Type B pancreatic cell (in vitro differentiated cells): ENCODE measurements at regions not wholly inside any gene's neighbourhood (a gene's known extent, or its start where the extent isn't known, plus 50 kb on each side); places are given as distances from the start of the nearest gene placed in this dataset.
A peak's percentile ranks its signal among the peaks of the same experiment; 100 is the strongest.

ENCODE experiments used
- DNase-seq: peaks from one replicate; pipeline ENCODE4 v3.0.0; 2021; ENCODE audit warnings: mixed read lengths; ENCODE audit not compliant: unreplicated experiment; ENCODE audit errors: extremely low spot score
- H3K27ac Mint-ChIP-seq: 2 replicates; pipeline ENCODE4 v1.8.0; 2021; ENCODE audit warnings: mild to moderate bottlenecking, mixed read lengths
- H3K27me3 Mint-ChIP-seq: 2 replicates; pipeline ENCODE4 v1.8.0; 2021; ENCODE audit warnings: mixed read lengths
- H3K36me3 Mint-ChIP-seq: 2 replicates; pipeline ENCODE4 v1.8.0; 2021; ENCODE audit warnings: mixed read lengths
- H3K4me1 Mint-ChIP-seq: one replicate; pipeline ENCODE4 v1.8.0; 2021; ENCODE audit warnings: mixed read lengths; ENCODE audit not compliant: unreplicated experiment
- H3K4me3 Mint-ChIP-seq: 2 replicates; pipeline ENCODE4 v1.8.0; 2021; ENCODE audit warnings: mild to moderate bottlenecking, mixed read lengths
- H3K9me3 Mint-ChIP-seq: 2 replicates; pipeline ENCODE4 v1.8.0; 2021; ENCODE audit warnings: mixed read lengths
- TF ChIP-seq, protein P1 (sequence below): fragments of 200-600 bp; sonication (generic); conservative IDR thresholded peaks from 2 replicates; pipeline ENCODE4 v1.5.0; 2021; ENCODE audit warnings: antibody characterized with exemption, mild to moderate bottlenecking

DNA sequence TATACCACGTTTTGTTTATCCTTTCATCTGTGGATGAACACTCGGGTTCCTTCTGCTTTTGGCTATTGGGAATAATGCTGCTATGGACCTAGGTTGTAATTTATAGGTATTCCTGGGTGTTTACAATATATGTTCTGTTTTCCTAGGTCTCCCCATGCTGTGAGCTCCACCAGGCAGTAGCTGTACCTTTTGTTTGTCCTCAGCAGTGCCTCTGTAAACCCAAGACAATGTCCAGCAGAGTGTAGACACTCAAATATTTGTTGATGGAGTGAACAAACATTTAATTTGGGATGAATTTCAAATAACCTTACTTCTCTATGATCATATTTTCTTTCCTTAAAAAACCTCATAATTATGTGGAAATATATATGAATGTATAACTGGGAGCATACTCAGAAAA is 259.5 kb upstream of the BOD1L1 start:
- H3K27ac Mint-ChIP-seq: no peak overlapping the region
- H3K4me1 Mint-ChIP-seq: peaks cover 3% of the 10 kb centered on the region
- H3K9me3 Mint-ChIP-seq: no peaks in the 10 kb centered on the region
- H3K4me3 Mint-ChIP-seq: no peak overlapping the region
- no peak for DNase-seq
- TF ChIP-seq, protein P1, sequence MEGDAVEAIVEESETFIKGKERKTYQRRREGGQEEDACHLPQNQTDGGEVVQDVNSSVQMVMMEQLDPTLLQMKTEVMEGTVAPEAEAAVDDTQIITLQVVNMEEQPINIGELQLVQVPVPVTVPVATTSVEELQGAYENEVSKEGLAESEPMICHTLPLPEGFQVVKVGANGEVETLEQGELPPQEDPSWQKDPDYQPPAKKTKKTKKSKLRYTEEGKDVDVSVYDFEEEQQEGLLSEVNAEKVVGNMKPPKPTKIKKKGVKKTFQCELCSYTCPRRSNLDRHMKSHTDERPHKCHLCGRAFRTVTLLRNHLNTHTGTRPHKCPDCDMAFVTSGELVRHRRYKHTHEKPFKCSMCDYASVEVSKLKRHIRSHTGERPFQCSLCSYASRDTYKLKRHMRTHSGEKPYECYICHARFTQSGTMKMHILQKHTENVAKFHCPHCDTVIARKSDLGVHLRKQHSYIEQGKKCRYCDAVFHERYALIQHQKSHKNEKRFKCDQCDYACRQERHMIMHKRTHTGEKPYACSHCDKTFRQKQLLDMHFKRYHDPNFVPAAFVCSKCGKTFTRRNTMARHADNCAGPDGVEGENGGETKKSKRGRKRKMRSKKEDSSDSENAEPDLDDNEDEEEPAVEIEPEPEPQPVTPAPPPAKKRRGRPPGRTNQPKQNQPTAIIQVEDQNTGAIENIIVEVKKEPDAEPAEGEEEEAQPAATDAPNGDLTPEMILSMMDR: no peak
- H3K27me3 Mint-ChIP-seq: no peaks in the 10 kb centered on the region
- no peaks in the 10 kb centered on the region for H3K36me3 Mint-ChIP-seq

DNA sequence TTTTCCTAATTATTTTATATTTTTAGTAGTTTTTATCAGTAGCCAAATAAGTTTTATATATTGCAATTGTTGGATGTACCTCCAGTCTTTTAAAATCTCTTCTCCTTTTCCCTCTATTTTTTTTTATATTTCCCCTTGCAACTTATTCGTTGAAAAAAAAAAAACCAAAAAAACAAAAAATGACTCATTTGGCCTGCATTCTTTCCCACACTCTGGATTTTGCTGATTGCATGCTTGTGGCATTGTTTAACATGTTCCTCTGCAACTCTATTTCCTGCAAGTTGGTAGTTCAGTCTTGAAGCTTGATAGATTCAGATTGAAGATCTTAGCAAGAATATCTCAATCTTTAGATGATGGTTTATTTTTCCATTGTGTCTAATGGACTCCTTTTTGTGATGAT is 260.6 kb upstream of the BOD1L1 start:
- no peak overlapping the region for H3K27ac Mint-ChIP-seq
- H3K4me1 Mint-ChIP-seq: peaks cover 12% of the 10 kb centered on the region

DNA sequence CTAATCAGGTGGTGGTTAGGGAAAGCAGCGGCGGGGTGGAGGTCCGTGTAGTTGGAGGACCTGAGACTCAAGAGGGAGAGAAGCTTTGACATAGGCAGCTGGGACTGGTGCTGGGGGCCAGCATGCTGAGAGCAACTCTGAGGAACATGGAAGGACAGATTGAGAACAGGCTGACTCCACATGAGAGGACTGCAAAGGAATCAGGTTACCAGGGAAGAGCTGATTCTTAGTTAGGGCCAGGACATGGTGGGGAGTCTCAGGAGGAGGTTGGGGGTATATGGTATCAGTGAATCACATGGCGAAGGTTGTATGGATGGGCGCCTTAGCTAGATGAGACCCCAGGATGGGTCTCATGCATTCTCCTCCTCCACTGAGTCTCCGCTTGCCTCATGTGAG is 264.0 kb upstream of the BOD1L1 start:
- Mint-ChIP-seq H3K4me3 (no peak overlapping the region), H3K9me3 (no peaks in the 10 kb centered on the region), H3K27me3 (no peaks in the 10 kb centered on the region), H3K27ac (peak overlapping the region; percentile 12), H3K4me1 (peaks cover 12% of the 10 kb centered on the region), H3K36me3 (no peaks in the 10 kb centered on the region)
- DNase-seq: no peak
- TF ChIP-seq, protein P1: no peak

More for the DNA sequence above, 260.6 kb upstream of the BOD1L1 start:
- H3K27me3 Mint-ChIP-seq: no peaks in the 10 kb centered on the region
- no peak overlapping the region for H3K4me3 Mint-ChIP-seq
- no peaks in the 10 kb centered on the region for H3K9me3 Mint-ChIP-seq
- no peak for DNase-seq
- TF ChIP-seq, protein P1: no peak
- H3K36me3 Mint-ChIP-seq: no peaks in the 10 kb centered on the region

DNA sequence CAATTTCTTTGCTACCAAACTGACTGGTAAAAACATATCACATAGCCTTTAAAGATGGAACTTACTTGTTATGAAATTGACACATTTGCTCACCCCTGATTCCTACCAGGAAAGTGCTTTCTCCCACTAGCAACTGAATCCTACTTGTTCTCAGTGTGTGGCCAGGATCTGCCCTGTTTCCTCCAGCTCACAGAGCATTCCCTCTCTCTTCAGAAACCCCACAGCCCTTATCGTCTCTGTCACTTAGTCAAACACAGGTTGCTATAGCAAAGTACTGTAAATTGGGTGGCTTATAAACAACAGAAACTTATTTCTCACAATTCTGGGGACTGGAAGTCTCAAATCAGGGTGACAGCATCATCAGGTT is 265.2 kb upstream of the BOD1L1 start:
- no peak for DNase-seq
- Mint-ChIP-seq H3K36me3 (no peaks in the 10 kb centered on the region), H3K9me3 (no peaks in the 10 kb centered on the region), H3K27ac (peak overlapping the region; percentile 82), H3K4me1 (peaks cover 12% of the 10 kb centered on the region), H3K27me3 (no peaks in the 10 kb centered on the region), H3K4me3 (peak overlapping the region; percentile 37)
- TF ChIP-seq, protein P1: no peak

DNA sequence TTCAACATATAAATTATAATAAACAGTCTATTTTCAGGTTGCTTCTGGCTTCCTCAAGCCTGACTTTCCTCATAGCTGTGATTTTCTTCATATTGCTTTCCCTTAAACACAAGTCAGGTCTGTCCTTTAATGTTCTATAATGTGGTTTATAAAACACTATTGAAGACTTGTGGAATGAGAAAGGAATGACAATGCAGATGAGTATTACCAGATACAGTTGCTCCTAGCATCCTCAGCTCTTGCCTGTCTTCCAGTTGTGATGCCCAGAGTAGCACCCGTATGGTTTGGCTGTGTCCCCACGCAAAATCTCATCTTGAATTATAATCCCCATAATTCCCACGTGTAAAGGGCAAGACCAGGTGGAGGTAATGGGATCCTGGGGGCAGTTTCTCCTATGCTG is 265.7 kb upstream of the BOD1L1 start:
- Mint-ChIP-seq H3K27ac (no peak overlapping the region), H3K27me3 (no peaks in the 10 kb centered on the region), H3K4me3 (no peak overlapping the region), H3K4me1 (peaks cover 12% of the 10 kb centered on the region), H3K36me3 (no peaks in the 10 kb centered on the region), H3K9me3 (no peaks in the 10 kb centered on the region)
- TF ChIP-seq, protein P1: no peak
- DNase-seq: no peak

DNA sequence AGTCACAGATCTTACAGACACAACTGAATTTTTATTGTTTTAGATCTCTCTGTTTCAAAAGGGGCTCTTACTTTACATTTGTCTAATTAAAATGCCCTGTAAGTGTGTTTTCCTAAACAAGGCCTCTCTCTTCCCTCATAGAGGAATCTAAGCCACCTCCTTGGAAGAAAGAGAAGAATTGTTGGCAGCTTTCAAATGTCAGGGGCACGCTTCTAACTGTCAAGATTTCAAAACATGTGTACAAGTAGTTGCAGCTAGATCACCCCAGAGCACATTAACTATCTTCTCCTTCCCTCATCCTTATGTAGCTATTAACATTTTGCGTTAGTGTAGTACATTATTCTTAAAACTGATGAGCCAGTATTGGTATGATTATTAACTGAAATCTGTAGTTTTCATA is 266.5 kb upstream of the BOD1L1 start:
- DNase-seq: no peak
- TF ChIP-seq, protein P1: no peak
- Mint-ChIP-seq H3K9me3 (no peaks in the 10 kb centered on the region), H3K27ac (no peak overlapping the region), H3K4me3 (no peak overlapping the region), H3K27me3 (no peaks in the 10 kb centered on the region), H3K4me1 (peaks cover 12% of the 10 kb centered on the region), H3K36me3 (no peaks in the 10 kb centered on the region)
